Colonic mucosa (tissue), 4 donors: ENCODE measurements at regions not wholly inside any gene's neighbourhood (a gene's known extent, or its start where the extent isn't known, plus 50 kb on each side); places are given as distances from the start of the nearest gene placed in this dataset.

Experiments used
- DNase-seq: peaks from one replicate; pipeline ENCODE4 v3.0.0-alpha.2; 2020
- H3K27ac ChIP-seq: fragments of 200-600 bp; one replicate; pipeline ENCODE4 v1.8.0; 2021
- H3K27me3 ChIP-seq: fragments of 200-600 bp; one replicate; pipeline ENCODE4 v1.8.0; 2021
- H3K36me3 ChIP-seq: fragments of 200-600 bp; one replicate; pipeline ENCODE4 v1.8.0; 2021
- H3K4me1 ChIP-seq: fragments of 200-600 bp; one replicate; pipeline ENCODE4 v1.8.0; 2021; ENCODE audit warnings: mild to moderate bottlenecking
- H3K4me3 ChIP-seq: fragments of 200-600 bp; one replicate; pipeline ENCODE4 v1.8.0; 2021
- H3K9ac ChIP-seq, 2 donors: one replicate each; pipeline ENCODE4 v1.7.0; 2013; ENCODE audit warnings: control low read depth in 2 of 2, low read depth in 2 of 2, low read length in 2 of 2
- H3K9me3 ChIP-seq: fragments of 200-600 bp; one replicate; pipeline ENCODE4 v1.8.0; 2021
- CTCF ChIP-seq: fragments of 200-600 bp; IDR thresholded peaks from one replicate; pipeline ENCODE4 v1.8.0; 2022; ENCODE audit warnings: antibody characterized with exemption, mild to moderate bottlenecking
- intact Hi-C: fragments of 100-400 bp; cut with DNase I; formaldehyde crosslinking; loops from one replicate; pipeline ENCODE4 v1.14.1; 2022
- donor health status: healthy.
- donor health status: DM: no; HTN: no; CAD: no.
- donor health status: DM: no; HTN: no; CAD: no.

GRCh38 chr11:92527467-92527866 lies 302.8 kb downstream of the FAT3 start:
- no peak for DNase-seq
- Histone ChIP-seq H3K27ac (no peak overlapping the region), H3K9me3 (no peaks in the 10 kb centered on the region), H3K36me3 (no peaks in the 10 kb centered on the region), H3K4me1 (no peaks in the 10 kb centered on the region), H3K9ac (no peak overlapping the region), H3K4me3 (no peak overlapping the region), H3K27me3 (no peaks in the 10 kb centered on the region)
- intact Hi-C loops: no loop called here
- no peak for TF ChIP-seq CTCF

DNA sequence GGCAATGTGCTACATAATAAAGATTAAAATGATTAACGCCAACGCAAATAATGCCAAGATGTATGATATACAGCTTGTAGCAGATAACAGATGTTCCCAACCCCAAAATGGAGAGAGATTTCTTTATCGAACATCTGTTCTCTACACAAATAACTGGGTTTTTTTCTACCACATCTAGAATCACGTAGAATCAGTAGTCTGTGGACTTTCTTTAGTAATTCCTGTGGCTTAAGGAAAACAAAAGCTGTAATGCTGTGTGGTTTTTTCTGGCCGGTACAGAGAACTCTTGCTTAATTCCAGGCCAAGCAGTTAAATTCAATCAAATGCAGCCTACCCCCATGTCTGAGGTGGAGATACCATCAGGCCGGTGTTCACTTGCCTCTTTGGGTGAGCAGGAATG lies 303.4 kb downstream of the FAT3 start:
- Histone ChIP-seq H3K4me1 (no peaks in the 10 kb centered on the region), H3K27ac (no peak overlapping the region), H3K9ac (no peak overlapping the region), H3K36me3 (no peaks in the 10 kb centered on the region), H3K27me3 (no peaks in the 10 kb centered on the region), H3K9me3 (no peaks in the 10 kb centered on the region), H3K4me3 (no peak overlapping the region)
- no peak for DNase-seq
- no peak for TF ChIP-seq CTCF
- intact Hi-C loops: no loop called here

GRCh38 chr11:92531065-92531739 lies 306.6 kb downstream of the FAT3 start:
- no peak for DNase-seq
- intact Hi-C loops: no loop called here
- no peak overlapping the region for H3K27ac ChIP-seq
- TF ChIP-seq CTCF: no peak
- H3K36me3 ChIP-seq: no peaks in the 10 kb centered on the region
- no peak overlapping the region for H3K4me3 ChIP-seq
- no peaks in the 10 kb centered on the region for H3K9me3 ChIP-seq
- H3K4me1 ChIP-seq: no peaks in the 10 kb centered on the region
- H3K9ac ChIP-seq: no peak overlapping the region
- no peaks in the 10 kb centered on the region for H3K27me3 ChIP-seq

GRCh38 chr11:92533657-92534335 lies 309.2 kb downstream of the FAT3 start:
- Histone ChIP-seq H3K4me1 (no peaks in the 10 kb centered on the region), H3K36me3 (no peaks in the 10 kb centered on the region), H3K9ac (no peak overlapping the region), H3K9me3 (no peaks in the 10 kb centered on the region), H3K27me3 (no peaks in the 10 kb centered on the region), H3K27ac (no peak overlapping the region), H3K4me3 (no peak overlapping the region)
- intact Hi-C loops: no loop called here
- TF ChIP-seq CTCF: no peak
- no peak for DNase-seq

DNA sequence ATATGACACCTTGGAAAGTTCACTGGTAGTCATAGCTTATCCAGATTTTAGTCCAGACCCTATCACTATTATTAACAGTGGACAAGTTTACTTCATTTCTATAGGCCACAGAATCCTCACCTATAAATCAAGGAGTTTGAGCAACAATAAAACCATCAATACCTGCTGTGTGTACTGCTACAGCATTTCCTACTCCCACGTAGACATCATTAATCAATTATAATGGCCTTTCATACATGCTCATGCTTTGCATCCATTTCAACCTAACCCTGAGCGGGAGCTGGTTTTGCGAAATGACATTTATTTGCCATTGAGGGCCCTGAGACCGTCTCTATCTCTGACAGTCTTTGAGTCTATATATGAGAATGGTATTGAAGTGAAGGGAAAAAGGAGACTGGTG lies 312.3 kb downstream of the FAT3 start:
- DNase-seq: no peak
- H3K27me3 ChIP-seq: no peaks in the 10 kb centered on the region
- no peaks in the 10 kb centered on the region for H3K4me1 ChIP-seq
- no peak overlapping the region for H3K4me3 ChIP-seq
- H3K9ac ChIP-seq: no peak overlapping the region
- no peak for TF ChIP-seq CTCF
- intact Hi-C loops: no loop called here
- H3K27ac ChIP-seq: no peak overlapping the region
- H3K9me3 ChIP-seq: no peaks in the 10 kb centered on the region
- no peaks in the 10 kb centered on the region for H3K36me3 ChIP-seq
